MM.1S (cell line): ENCODE measurements at regions not wholly inside any gene's neighbourhood (a gene's known extent, or its start where the extent isn't known, plus 50 kb on each side); places are given as distances from the start of the nearest gene placed in this dataset.

Experiments
- EZH2 ChIP-seq: fragments of 300-600 bp; sonication (generic); optimal IDR thresholded peaks from 2 replicates; pipeline ENCODE3; 2017; ENCODE audit warnings: low read depth, mild to moderate bottlenecking, antibody characterized with exemption, low read length, mixed read lengths
- EZH2phosphoT487 ChIP-seq: fragments of 300-600 bp; sonication (generic); IDR thresholded peaks from 2 replicates; pipeline ENCODE4 v1.6.1; 2018; ENCODE audit warnings: antibody characterized with exemption, low read length
- TF ChIP-seq, protein P1 (sequence below): fragments of 300-600 bp; sonication (generic); IDR thresholded peaks from 2 replicates; pipeline ENCODE4 v1.5.1; 2016; ENCODE audit warnings: antibody characterized with exemption, low read length, mixed read lengths

DNA sequence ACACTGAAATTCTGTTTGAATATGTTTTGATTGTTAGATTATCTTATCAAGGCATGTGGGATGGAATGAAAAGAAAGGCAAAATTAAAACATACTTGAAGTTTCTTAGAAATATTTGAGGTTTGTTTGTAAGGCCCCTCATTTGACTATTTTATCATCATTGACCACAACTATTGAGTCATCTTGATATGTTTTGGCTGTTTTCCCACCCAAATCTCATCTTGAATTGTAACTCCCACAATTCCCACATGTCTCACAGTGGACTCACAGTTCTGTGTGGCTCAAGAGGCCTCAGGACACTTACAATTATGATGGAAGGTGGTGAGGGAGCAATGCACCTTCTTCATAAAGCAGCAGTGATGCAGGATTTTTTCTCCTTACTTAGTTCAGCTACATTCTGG, 917.1 kb downstream of the PLOD2 start:
- TF ChIP-seq, protein P1, sequence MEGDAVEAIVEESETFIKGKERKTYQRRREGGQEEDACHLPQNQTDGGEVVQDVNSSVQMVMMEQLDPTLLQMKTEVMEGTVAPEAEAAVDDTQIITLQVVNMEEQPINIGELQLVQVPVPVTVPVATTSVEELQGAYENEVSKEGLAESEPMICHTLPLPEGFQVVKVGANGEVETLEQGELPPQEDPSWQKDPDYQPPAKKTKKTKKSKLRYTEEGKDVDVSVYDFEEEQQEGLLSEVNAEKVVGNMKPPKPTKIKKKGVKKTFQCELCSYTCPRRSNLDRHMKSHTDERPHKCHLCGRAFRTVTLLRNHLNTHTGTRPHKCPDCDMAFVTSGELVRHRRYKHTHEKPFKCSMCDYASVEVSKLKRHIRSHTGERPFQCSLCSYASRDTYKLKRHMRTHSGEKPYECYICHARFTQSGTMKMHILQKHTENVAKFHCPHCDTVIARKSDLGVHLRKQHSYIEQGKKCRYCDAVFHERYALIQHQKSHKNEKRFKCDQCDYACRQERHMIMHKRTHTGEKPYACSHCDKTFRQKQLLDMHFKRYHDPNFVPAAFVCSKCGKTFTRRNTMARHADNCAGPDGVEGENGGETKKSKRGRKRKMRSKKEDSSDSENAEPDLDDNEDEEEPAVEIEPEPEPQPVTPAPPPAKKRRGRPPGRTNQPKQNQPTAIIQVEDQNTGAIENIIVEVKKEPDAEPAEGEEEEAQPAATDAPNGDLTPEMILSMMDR: no peak
- TF ChIP-seq EZH2 (no peak), EZH2phosphoT487 (no peak)
